Heart left ventricle (tissue), 13 donors: ENCODE measurements at regions not wholly inside any gene's neighbourhood (a gene's known extent, or its start where the extent isn't known, plus 50 kb on each side); places are given as distances from the start of the nearest gene placed in this dataset.

Experiments
- POLR2A ChIP-seq, 2 donors: fragments of 450-650 bp; IDR thresholded peaks; one replicate each; pipeline ENCODE4 v1.6.1; 2017; ENCODE audit warnings: antibody characterized with exemption in 2 of 2, mild to moderate bottlenecking in 2 of 2, moderate library complexity in 2 of 2
- TF ChIP-seq, protein P1 (sequence below), 12 donors: fragments of 200-600 bp; sonication (generic) in 4 of 12; IDR thresholded peaks; one replicate each; pipeline versions ENCODE4 v1.5.0 to v1.8.0; 2018 to 2022; ENCODE audit warnings: antibody characterized with exemption in 12 of 12, mild to moderate bottlenecking in 5 of 12
- donor health status: ischemic (EF 13 %, LVEDD 7.1; RV severe dilation, severe dysfunction).
- donor health status: DM: no; HTN: yes; CAD: no.
- donor health status: DM: no; HTN: no; CAD: no.
- donor health status: ischemic (EF 25% LVEDD 6.9; RV normal size, moderate dysfunction).
- donor health status: ischemic (EF 25% LVEDD 5.7; RV mildly dilated, moderate dysfunction).
- donor health status: ischemic (EF 35%, LVEDD 5.7; RV mildly dilated, moderate dysfunction).
- donor health status: nonischemic (EF 11% LVEDD 7.7; RV severe dilation, severe dysfunction).
- donor health status: DM: yes; HTN: yes; CAD: no.
- donor health status: PGD.
- donor health status: ischemic (EF 29% LVEDD 5.4; RV normal size, mild dysfunction).
- donor health status: nonischemic (EF 23%, LVEDD 6.1; RV moderate dilation, normal function).

- TF ChIP-seq, protein P1, sequence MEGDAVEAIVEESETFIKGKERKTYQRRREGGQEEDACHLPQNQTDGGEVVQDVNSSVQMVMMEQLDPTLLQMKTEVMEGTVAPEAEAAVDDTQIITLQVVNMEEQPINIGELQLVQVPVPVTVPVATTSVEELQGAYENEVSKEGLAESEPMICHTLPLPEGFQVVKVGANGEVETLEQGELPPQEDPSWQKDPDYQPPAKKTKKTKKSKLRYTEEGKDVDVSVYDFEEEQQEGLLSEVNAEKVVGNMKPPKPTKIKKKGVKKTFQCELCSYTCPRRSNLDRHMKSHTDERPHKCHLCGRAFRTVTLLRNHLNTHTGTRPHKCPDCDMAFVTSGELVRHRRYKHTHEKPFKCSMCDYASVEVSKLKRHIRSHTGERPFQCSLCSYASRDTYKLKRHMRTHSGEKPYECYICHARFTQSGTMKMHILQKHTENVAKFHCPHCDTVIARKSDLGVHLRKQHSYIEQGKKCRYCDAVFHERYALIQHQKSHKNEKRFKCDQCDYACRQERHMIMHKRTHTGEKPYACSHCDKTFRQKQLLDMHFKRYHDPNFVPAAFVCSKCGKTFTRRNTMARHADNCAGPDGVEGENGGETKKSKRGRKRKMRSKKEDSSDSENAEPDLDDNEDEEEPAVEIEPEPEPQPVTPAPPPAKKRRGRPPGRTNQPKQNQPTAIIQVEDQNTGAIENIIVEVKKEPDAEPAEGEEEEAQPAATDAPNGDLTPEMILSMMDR (IDR thresholded peaks at IDR 0.05), result no peak
- TF ChIP-seq POLR2A (IDR thresholded peaks at IDR 0.05), result no peak
Observed at GRCh38 chr1:169041366-169041765, 65.1 kb upstream of the ATP1B1 start.
